Left ventricle myocardium inferior (tissue), 1 donor: ENCODE measurements at regions not wholly inside any gene's neighbourhood (a gene's known extent, or its start where the extent isn't known, plus 50 kb on each side); places are given as distances from the start of the nearest gene placed in this dataset.

Experiments used
- DNase-seq: peaks from one replicate; pipeline ENCODE4 v3.0.0-alpha.2; 2020
- H3K27ac ChIP-seq: fragments of 200-600 bp; replicated peaks from 2 replicates; pipeline ENCODE4 v1.8.0; 2021
- H3K27me3 ChIP-seq: fragments of 200-600 bp; 2 replicates; pipeline ENCODE4 v1.8.0; 2021; ENCODE audit warnings: low read depth
- H3K36me3 ChIP-seq: fragments of 200-600 bp; 2 replicates; pipeline ENCODE4 v1.8.0; 2021
- H3K4me1 ChIP-seq: fragments of 200-600 bp; 2 replicates; pipeline ENCODE4 v1.8.0; 2021
- H3K4me3 ChIP-seq: fragments of 200-600 bp; 2 replicates; pipeline ENCODE4 v1.8.0; 2021; ENCODE audit warnings: mild to moderate bottlenecking, moderate library complexity
- H3K9me3 ChIP-seq: fragments of 200-600 bp; replicated peaks from 2 replicates; pipeline ENCODE4 v1.8.0; 2021
- intact Hi-C: fragments of 100-400 bp; cut with micrococcal nuclease; formaldehyde crosslinking; loops from one replicate; pipeline ENCODE4 v1.11.0; 2022
- TF ChIP-seq, protein P1 (sequence below): fragments of 200-600 bp; IDR thresholded peaks from 2 replicates; pipeline ENCODE4 v1.8.0; 2021; ENCODE audit warnings: antibody characterized with exemption, mild to moderate bottlenecking, borderline replicate concordance
- donor health status: DM: no; HTN: yes; CAD: no; lungs with severe emphysema.

GRCh38 chr14:84874436-84874835 is 655.5 kb upstream of the FLRT2 start:
- H3K4me1 ChIP-seq: no peaks in the 10 kb centered on the region
- no peak overlapping the region for H3K4me3 ChIP-seq
- no peak overlapping the region for H3K27ac ChIP-seq
- peaks cover 18% of the 10 kb centered on the region for H3K9me3 ChIP-seq
- DNase-seq: no peak
- H3K27me3 ChIP-seq: no peaks in the 10 kb centered on the region
- TF ChIP-seq, protein P1, sequence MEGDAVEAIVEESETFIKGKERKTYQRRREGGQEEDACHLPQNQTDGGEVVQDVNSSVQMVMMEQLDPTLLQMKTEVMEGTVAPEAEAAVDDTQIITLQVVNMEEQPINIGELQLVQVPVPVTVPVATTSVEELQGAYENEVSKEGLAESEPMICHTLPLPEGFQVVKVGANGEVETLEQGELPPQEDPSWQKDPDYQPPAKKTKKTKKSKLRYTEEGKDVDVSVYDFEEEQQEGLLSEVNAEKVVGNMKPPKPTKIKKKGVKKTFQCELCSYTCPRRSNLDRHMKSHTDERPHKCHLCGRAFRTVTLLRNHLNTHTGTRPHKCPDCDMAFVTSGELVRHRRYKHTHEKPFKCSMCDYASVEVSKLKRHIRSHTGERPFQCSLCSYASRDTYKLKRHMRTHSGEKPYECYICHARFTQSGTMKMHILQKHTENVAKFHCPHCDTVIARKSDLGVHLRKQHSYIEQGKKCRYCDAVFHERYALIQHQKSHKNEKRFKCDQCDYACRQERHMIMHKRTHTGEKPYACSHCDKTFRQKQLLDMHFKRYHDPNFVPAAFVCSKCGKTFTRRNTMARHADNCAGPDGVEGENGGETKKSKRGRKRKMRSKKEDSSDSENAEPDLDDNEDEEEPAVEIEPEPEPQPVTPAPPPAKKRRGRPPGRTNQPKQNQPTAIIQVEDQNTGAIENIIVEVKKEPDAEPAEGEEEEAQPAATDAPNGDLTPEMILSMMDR: no peak
- intact Hi-C loops: no loop called here
- no peaks in the 10 kb centered on the region for H3K36me3 ChIP-seq

GRCh38 chr14:84877061-84877460 is 652.9 kb upstream of the FLRT2 start:
- Histone ChIP-seq H3K4me3 (no peak overlapping the region), H3K27ac (no peak overlapping the region), H3K36me3 (no peaks in the 10 kb centered on the region), H3K27me3 (no peaks in the 10 kb centered on the region), H3K4me1 (no peaks in the 10 kb centered on the region), H3K9me3 (peaks cover 3% of the 10 kb centered on the region)
- intact Hi-C loops: no loop called here
- no peak for DNase-seq
- TF ChIP-seq, protein P1: no peak

GRCh38 chr14:84882830-84883229 is 647.1 kb upstream of the FLRT2 start:
- no peak for DNase-seq
- peaks cover 38% of the 10 kb centered on the region for H3K9me3 ChIP-seq
- intact Hi-C loops: no loop called here
- no peaks in the 10 kb centered on the region for H3K36me3 ChIP-seq
- no peaks in the 10 kb centered on the region for H3K4me1 ChIP-seq
- no peaks in the 10 kb centered on the region for H3K27me3 ChIP-seq
- TF ChIP-seq, protein P1: no peak
- H3K4me3 ChIP-seq: no peak overlapping the region
- H3K27ac ChIP-seq: no peak overlapping the region

DNA sequence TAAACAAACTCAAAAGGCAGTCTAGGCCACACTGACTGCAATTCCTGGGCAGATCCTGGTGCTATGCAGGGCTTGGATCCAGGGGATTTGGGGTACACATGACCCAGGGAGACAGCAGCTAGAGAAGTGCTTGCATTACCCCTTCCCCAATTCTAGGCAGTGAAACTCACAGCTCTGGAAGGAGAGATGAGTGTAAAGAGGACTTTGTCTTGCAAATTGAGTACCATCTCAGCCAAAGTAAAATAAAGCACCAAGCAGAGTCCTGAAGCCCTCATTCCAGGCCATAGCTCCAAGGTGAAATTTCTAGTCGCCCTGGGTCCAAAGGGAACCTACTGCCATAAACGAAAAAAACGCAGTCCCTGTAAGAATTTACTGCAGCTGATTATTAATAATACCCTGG is 644.9 kb upstream of the FLRT2 start:
- H3K36me3 ChIP-seq: no peaks in the 10 kb centered on the region
- TF ChIP-seq, protein P1: no peak
- intact Hi-C loops: no loop called here
- H3K27me3 ChIP-seq: no peaks in the 10 kb centered on the region
- H3K4me3 ChIP-seq: no peak overlapping the region
- no peak for DNase-seq
- H3K27ac ChIP-seq: no peak overlapping the region
- H3K9me3 ChIP-seq: peaks cover 52% of the 10 kb centered on the region
- no peaks in the 10 kb centered on the region for H3K4me1 ChIP-seq

DNA sequence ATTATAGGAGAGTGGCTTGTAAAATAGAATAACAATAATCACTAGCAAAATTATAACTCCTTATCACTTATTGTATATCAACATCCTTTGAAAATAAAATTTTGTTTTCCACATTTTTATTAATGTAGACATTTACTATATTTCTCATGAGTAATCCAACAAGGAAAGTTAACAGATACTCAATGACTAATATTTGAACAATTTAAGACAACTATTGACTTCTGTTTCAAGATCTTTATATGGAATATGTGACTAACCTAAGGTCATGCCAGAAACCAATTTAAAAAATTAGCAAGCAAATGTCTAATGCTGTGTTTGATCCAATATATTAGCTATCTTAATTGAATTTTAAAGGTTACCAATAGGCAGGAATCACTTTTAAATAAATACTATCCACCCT is 638.5 kb upstream of the FLRT2 start:
- intact Hi-C loops: no loop called here
- H3K36me3 ChIP-seq: no peaks in the 10 kb centered on the region
- TF ChIP-seq, protein P1: no peak
- no peak overlapping the region for H3K4me3 ChIP-seq
- H3K27me3 ChIP-seq: no peaks in the 10 kb centered on the region
- no peak overlapping the region for H3K27ac ChIP-seq
- DNase-seq: no peak
- no peaks in the 10 kb centered on the region for H3K4me1 ChIP-seq
- peaks cover 28% of the 10 kb centered on the region for H3K9me3 ChIP-seq

- Histone ChIP-seq H3K4me1 (no peaks in the 10 kb centered on the region), H3K27ac (no peak overlapping the region), H3K4me3 (no peak overlapping the region), H3K27me3 (no peaks in the 10 kb centered on the region), H3K9me3 (peaks cover 2% of the 10 kb centered on the region), H3K36me3 (no peaks in the 10 kb centered on the region)
- intact Hi-C loops: no loop called here
- DNase-seq: no peak
- TF ChIP-seq, protein P1: no peak
These were observed 635.7 kb upstream of the FLRT2 start for GRCh38 chr14:84894254-84894653.
